Cardiac muscle cell (in vitro differentiated cells and primary cell): ENCODE measurements at regions not wholly inside any gene's neighbourhood (a gene's known extent, or its start where the extent isn't known, plus 50 kb on each side); places are given as distances from the start of the nearest gene placed in this dataset.

Experiments
- DNase-seq, 2 donors: peaks; one replicate each; pipeline versions ENCODE4 v3.0.0 to v3.0.0-alpha.2; 2010 to 2017; ENCODE audit warnings: low read depth in 1 of 2, low spot score in 1 of 2
- H3K27ac ChIP-seq: fragments of 200-600 bp; sonication (generic); 2 replicates; pipeline ENCODE4 v1.5.1; 2016
- H3K27me3 ChIP-seq: fragments of 200-600 bp; sonication (generic); 2 replicates; pipeline ENCODE4 v1.6.0; 2016; ENCODE audit warnings: control low read depth
- H3K36me3 ChIP-seq: fragments of 200-600 bp; sonication (generic); 2 replicates; pipeline ENCODE4 v1.5.1; 2016; ENCODE audit warnings: control low read depth
- H3K4me1 ChIP-seq: fragments of 200-600 bp; sonication (generic); 2 replicates; pipeline ENCODE4 v1.8.1; 2017; ENCODE audit warnings: low read depth, mild to moderate bottlenecking, mixed run types
- H3K4me3 ChIP-seq: fragments of 200-600 bp; sonication (generic); 2 replicates; pipeline ENCODE4 v1.5.1; 2016; ENCODE audit warnings: mild to moderate bottlenecking
- H3K9me3 ChIP-seq: fragments of 200-600 bp; sonication (generic); 2 replicates; pipeline ENCODE4 v1.5.1; 2017; ENCODE audit warnings: low read depth, mild to moderate bottlenecking, control low read depth
- TF ChIP-seq, protein P1 (sequence below): IDR thresholded peaks from 2 replicates; pipeline ENCODE4 v1.5.1; 2012; ENCODE audit warnings: low read depth, mild to moderate bottlenecking, low read length

DNA sequence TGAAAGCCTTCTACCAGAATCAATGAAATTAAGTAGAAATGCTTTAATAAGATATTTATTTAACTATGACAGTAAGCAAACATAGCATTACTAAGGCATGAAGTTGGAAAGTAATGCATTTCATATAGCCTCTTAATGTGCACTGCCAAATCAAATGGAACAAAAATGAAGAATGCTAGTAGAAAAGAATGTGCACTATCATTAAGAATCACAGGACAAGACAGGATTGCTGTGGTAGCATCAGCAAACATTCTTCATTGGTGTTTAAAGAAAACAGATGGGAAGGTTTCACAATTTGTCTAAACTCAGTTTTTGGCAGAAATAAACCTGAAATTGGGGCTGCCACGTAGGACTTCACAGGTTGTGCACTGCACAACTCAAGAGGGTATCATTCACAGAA lies 168.9 kb downstream of the CNTN3 start:
- DNase-seq, result no peak
- TF ChIP-seq, protein P1, sequence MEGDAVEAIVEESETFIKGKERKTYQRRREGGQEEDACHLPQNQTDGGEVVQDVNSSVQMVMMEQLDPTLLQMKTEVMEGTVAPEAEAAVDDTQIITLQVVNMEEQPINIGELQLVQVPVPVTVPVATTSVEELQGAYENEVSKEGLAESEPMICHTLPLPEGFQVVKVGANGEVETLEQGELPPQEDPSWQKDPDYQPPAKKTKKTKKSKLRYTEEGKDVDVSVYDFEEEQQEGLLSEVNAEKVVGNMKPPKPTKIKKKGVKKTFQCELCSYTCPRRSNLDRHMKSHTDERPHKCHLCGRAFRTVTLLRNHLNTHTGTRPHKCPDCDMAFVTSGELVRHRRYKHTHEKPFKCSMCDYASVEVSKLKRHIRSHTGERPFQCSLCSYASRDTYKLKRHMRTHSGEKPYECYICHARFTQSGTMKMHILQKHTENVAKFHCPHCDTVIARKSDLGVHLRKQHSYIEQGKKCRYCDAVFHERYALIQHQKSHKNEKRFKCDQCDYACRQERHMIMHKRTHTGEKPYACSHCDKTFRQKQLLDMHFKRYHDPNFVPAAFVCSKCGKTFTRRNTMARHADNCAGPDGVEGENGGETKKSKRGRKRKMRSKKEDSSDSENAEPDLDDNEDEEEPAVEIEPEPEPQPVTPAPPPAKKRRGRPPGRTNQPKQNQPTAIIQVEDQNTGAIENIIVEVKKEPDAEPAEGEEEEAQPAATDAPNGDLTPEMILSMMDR, result no peak
- H3K27ac ChIP-seq, result no peak overlapping the region
- H3K27me3 ChIP-seq, result no peaks in the 10 kb centered on the region
- H3K36me3 ChIP-seq, result no peaks in the 10 kb centered on the region
- H3K9me3 ChIP-seq, result no peaks in the 10 kb centered on the region
- H3K4me1 ChIP-seq, result no peaks in the 10 kb centered on the region
- H3K4me3 ChIP-seq, result no peak overlapping the region

DNA sequence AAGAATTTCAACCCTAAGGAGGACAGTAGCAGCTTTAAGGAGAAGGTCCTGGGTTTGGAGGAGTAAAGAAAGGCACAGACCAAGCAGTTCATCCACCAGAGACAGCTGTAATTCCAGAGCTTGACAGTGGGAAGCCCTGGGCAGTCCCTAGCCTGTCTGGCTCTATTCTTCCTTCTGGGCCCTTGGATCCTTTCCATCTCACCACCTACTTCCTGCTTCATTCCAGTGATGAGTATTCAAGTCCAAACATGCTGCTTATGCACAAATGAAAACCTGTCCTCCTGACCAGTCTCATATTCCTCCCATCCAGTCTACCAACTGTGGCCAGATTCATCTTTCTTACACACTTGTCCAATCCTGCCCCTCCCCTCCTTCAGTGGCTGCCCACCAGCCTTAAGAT lies 171.4 kb downstream of the CNTN3 start:
- Histone ChIP-seq H3K9me3 (no peaks in the 10 kb centered on the region), H3K4me3 (no peak overlapping the region), H3K27me3 (no peaks in the 10 kb centered on the region), H3K36me3 (no peaks in the 10 kb centered on the region), H3K4me1 (no peaks in the 10 kb centered on the region), H3K27ac (no peak overlapping the region)
- TF ChIP-seq, protein P1, result no peak
- DNase-seq, result peak in 1 of 2 donors; percentile 21

DNA sequence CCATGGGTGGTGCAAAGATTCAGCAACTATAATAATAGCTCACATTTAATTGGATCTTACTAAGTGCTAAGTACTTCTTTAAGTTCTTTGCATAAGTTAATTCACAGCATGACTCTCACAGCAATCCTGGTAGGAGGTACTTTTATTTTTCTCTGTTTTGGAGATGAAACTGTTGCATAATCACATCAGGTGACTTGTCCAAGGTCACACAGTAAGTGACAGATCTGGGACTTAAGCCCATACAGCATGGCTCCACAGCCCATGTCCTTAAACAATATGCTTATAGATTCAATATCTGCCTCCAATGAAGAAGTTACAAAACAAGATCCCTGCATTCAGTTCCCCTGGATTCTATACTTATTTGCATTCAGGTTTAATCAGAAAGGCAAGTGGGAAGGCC lies 171.8 kb downstream of the CNTN3 start:
- no peaks in the 10 kb centered on the region for H3K4me1 ChIP-seq
- no peaks in the 10 kb centered on the region for H3K27me3 ChIP-seq
- DNase-seq, result no peak
- no peaks in the 10 kb centered on the region for H3K9me3 ChIP-seq
- H3K4me3 ChIP-seq, result no peak overlapping the region
- H3K36me3 ChIP-seq, result no peaks in the 10 kb centered on the region
- TF ChIP-seq, protein P1, result no peak
- H3K27ac ChIP-seq, result no peak overlapping the region

DNA sequence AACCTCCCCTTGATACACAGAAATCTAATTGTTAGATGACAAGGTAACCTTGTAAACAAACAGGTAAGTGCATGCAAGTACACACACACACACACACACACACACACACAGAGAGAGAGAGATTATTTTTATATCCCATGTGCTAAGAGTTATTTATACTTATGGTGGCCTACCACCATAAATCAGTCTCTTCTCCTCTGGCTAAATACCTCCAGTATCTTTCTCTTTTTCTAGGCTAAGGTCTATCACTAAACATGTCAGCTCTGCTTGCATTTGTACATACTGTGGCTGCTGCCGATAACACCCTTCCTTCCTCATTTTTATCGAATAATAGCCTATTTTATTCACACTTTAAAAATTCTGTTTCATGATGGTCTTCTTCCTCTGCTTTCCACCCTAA lies 172.4 kb downstream of the CNTN3 start:
- H3K27me3 ChIP-seq, result no peaks in the 10 kb centered on the region
- no peaks in the 10 kb centered on the region for H3K9me3 ChIP-seq
- no peaks in the 10 kb centered on the region for H3K4me1 ChIP-seq
- DNase-seq, result no peak
- H3K36me3 ChIP-seq, result no peaks in the 10 kb centered on the region
- no peak overlapping the region for H3K27ac ChIP-seq
- no peak overlapping the region for H3K4me3 ChIP-seq
- TF ChIP-seq, protein P1, result no peak

DNA sequence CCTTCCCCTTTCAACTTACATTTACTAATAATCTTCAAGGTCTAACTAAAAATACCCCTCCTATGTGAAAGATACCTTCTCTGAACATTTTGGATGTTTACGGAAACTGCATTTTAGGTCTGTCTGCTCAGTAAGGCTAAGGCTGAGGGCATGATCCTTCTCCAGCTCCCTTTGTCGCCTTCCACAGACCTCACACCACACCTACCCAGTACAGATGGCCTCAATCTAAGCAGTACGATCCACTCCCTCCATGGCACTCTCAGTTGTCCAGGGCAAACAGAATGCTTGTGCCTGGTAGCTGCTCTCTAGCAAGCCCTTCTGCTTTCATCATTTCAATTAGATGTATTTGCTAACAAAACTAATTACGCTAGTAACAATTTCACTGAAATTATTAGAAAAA lies 178.3 kb downstream of the CNTN3 start:
- no peaks in the 10 kb centered on the region for H3K27me3 ChIP-seq
- TF ChIP-seq, protein P1, result no peak
- no peak for DNase-seq

DNA sequence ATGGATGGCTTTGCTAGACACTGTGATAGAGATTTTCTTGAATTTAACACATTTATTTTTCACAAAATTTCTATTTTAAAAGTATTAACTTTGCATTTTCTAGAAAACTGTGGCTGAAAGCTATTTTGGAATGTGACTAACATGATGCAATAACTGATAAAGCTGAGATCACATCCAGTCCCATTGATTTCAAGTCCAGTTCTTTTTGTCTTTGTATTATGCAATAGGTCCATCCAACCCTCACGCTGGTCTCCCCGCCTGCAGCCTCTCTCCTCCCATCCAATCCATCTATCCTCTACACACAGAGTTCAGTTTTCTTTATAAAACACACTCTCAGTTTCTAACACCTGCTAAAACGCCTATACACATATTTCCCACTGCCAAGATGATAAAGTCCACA lies 178.8 kb downstream of the CNTN3 start:
- DNase-seq, result peak in 1 of 2 donors; percentile 2
- Histone ChIP-seq H3K27me3 (no peaks in the 10 kb centered on the region), H3K4me3 (no peak overlapping the region)

More for the DNA sequence above, 178.3 kb downstream of the CNTN3 start:
- Histone ChIP-seq H3K36me3 (no peaks in the 10 kb centered on the region), H3K4me3 (no peak overlapping the region), H3K27ac (no peak overlapping the region), H3K9me3 (no peaks in the 10 kb centered on the region), H3K4me1 (no peaks in the 10 kb centered on the region)

More for the DNA sequence above, 178.8 kb downstream of the CNTN3 start:
- no peaks in the 10 kb centered on the region for H3K4me1 ChIP-seq
- H3K9me3 ChIP-seq, result no peaks in the 10 kb centered on the region
- no peaks in the 10 kb centered on the region for H3K36me3 ChIP-seq
- no peak overlapping the region for H3K27ac ChIP-seq
- TF ChIP-seq, protein P1, result no peak
